MCF 10A (cell line): ENCODE measurements at regions not wholly inside any gene's neighbourhood (a gene's known extent, or its start where the extent isn't known, plus 50 kb on each side); places are given as distances from the start of the nearest gene placed in this dataset.

Experiments used
- BruUV-seq: library from RNA; stranded (reverse); fragments of 400-500 nt; replicated peaks from 2 replicates; lab custom pipeline; 2021; lab: Mats Ljungman, UMichigan
- CTCF ChIA-PET: fragments of 300-600 bp; sonication (Branson Sonifier 250); formaldehyde crosslinking; extraction: SDS; loops from one replicate; lab custom pipeline; 2021; ENCODE audit warnings: antibody characterized with exemption, inconsistent platforms; lab: Yijun Ruan, JAX
- POLR2A ChIA-PET: fragments of 300-600, 350-650 bp; sonication (Branson Sonifier 250); formaldehyde crosslinking; extraction: SDS; loops from one replicate; lab custom pipeline; 2020; ENCODE audit warnings: antibody characterized with exemption, inconsistent platforms; lab: Yijun Ruan, JAX
- DNase-seq: peaks from one replicate; pipeline ENCODE4 v3.0.0-alpha.2; 2018; ENCODE audit not compliant: unreplicated experiment
- H3K27ac Mint-ChIP-seq: one replicate; pipeline ENCODE4 v1.8.0; 2022; ENCODE audit warnings: mild to moderate bottlenecking, low read depth, mixed read lengths; ENCODE audit not compliant: unreplicated experiment
- H3K27me3 Mint-ChIP-seq: one replicate; pipeline ENCODE4 v1.8.0; 2022; ENCODE audit warnings: mixed read lengths; ENCODE audit not compliant: insufficient read depth, unreplicated experiment
- H3K36me3 Mint-ChIP-seq: one replicate; pipeline ENCODE4 v1.8.0; 2022; ENCODE audit warnings: mild to moderate bottlenecking, moderate library complexity, mixed read lengths; ENCODE audit not compliant: insufficient read depth, unreplicated experiment
- H3K4me1 Mint-ChIP-seq: one replicate; pipeline ENCODE4 v1.8.0; 2022; ENCODE audit warnings: mixed read lengths; ENCODE audit not compliant: insufficient read depth, unreplicated experiment
- H3K4me3 Mint-ChIP-seq: one replicate; pipeline ENCODE4 v1.8.0; 2022; ENCODE audit warnings: mild to moderate bottlenecking, moderate library complexity, mixed read lengths; ENCODE audit not compliant: unreplicated experiment
- H3K9me3 Mint-ChIP-seq: one replicate; pipeline ENCODE4 v1.8.0; 2022; ENCODE audit warnings: mixed read lengths; ENCODE audit not compliant: unreplicated experiment
- CTCF ChIP-seq: fragments of 200-600 bp; IDR thresholded peaks from one replicate; pipeline ENCODE4 v1.8.0; 2022; ENCODE audit warnings: antibody characterized with exemption, mild to moderate bottlenecking; ENCODE audit not compliant: unreplicated experiment
- intact Hi-C: fragments of 100-400 bp; cut with micrococcal nuclease; formaldehyde crosslinking; loops from 2 replicates; pipeline ENCODE4 v1.14.1; 2022

DNA sequence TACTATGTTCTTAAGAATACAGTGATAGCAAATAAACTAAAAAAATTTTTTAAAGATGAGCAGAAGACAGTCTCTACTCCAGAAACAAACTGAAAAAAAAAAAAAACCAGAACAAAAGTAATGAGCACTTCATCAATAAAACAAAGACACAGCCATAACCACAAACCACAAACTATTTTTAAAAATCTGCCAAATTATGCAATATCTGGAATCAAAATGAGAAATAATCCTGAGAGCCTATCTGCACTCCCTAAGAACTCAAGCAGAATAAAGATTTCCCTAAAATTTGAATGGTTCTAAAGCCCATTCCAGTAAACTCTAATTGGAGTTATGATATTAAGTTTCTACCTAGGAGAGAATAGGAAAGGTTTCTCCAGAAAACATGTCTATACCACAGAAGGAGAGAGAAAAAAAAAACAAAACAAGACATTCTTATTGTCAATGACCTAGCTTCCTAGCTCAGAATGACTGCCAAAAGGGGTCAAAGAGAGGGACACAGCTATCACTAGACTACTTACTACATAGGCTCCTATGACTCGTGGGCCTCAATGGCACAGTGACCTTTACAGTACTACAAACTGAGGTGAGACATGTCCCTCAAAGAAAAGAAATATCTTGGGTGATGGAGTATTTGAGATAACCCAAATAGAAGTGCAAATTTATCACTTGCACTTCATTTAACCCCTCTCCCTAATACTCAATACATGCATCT is 262.8 kb downstream of the ZEB2 start:
- H3K4me1 Mint-ChIP-seq: peaks cover 11% of the 10 kb centered on the region
- DNase-seq: peak; percentile 21
- BruUV-seq: no TSS peak
- POLR2A ChIA-PET: interaction anchor here (1.4 kb wide), 1 partner anchor 68 kb away, joined by 4 read pairs; no protein-coding TSS in a partner anchor
- no peaks in the 10 kb centered on the region for H3K27me3 Mint-ChIP-seq
- CTCF ChIA-PET: interaction anchor here (0.6 to 0.7 kb wide), 2 partner anchors 46 to 834 kb away, joined by 3 read pairs; no protein-coding TSS in a partner anchor
- H3K36me3 Mint-ChIP-seq: peaks cover 6% of the 10 kb centered on the region
- H3K4me3 Mint-ChIP-seq: no peak overlapping the region
- TF ChIP-seq CTCF: no peak
- no peak overlapping the region for H3K27ac Mint-ChIP-seq
- intact Hi-C loops: no loop called here
- H3K9me3 Mint-ChIP-seq: peaks cover 31% of the 10 kb centered on the region

DNA sequence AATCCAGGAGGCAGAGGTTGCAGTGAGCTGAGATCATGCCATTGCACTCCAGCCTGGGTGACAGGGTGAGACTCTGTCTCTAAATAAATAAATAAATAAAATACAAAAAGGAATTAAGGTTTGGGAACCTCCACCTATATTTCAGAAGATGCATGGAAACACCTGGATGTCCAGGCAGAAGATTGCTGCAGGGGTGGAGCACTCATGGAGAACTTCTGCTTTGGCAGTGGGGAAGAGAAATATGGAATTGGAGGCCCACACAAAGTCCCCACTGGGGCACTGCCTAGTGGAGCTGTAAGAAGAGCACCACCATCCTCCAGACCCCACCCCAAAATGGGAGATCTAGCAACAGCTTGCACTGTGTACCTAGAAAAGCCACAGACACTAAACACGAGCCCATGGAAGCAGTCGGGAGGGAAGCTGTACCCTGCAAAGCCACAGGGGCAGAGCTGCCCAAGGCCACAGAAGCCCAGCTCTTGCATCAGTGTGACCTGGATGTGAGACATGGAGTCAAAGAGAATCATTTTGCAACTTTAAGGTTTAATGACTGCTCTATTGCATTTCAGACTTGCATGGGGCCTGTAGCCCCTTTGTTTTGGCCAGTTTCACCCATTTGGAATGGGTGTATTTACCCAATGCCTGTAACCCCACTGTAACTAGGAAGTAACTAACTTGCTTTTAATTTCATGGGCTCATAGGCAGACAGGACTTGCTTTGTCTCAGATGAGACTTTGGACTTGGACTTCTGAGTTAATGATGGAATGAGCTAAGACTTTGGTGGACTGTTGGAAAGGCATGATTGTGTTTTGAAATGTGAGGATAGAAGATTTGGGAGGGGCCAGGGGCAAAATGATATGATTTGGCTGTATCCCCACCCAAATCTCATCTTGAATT is 265.3 kb downstream of the ZEB2 start:
- peaks cover 6% of the 10 kb centered on the region for H3K36me3 Mint-ChIP-seq
- H3K4me3 Mint-ChIP-seq: no peak overlapping the region
- BruUV-seq: no TSS peak
- H3K9me3 Mint-ChIP-seq: peaks cover 31% of the 10 kb centered on the region
- H3K27me3 Mint-ChIP-seq: no peaks in the 10 kb centered on the region
- CTCF ChIA-PET: no interaction called here
- TF ChIP-seq CTCF: no peak
- H3K27ac Mint-ChIP-seq: no peak overlapping the region
- intact Hi-C loops: no loop called here
- DNase-seq: no peak
- H3K4me1 Mint-ChIP-seq: peaks cover 11% of the 10 kb centered on the region
- POLR2A ChIA-PET: no interaction called here

DNA sequence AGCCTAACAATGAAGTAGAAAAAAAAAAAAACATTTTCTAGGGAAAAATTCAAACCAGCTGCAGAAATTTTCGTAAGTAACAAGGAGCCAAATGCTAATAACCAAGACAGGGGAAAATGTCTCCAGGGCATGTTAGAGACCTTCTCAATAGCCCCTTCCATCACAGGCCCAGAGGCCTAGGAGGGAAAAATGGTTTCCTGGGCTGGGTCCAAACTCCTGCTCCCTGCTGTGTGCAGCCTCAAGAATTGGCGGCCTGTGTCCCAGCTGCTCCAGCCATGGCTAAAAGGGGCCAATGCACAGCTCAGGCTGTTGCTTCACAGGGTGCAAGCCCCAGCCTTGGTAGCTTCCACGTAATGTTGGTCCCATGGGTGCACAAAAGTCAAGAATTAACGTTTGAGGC is 266.2 kb downstream of the ZEB2 start:
- CTCF ChIA-PET: interaction anchor here (0.6 kb wide), 1 partner anchor 120 kb away, joined by 5 read pairs; no protein-coding TSS in a partner anchor
- Mint-ChIP-seq H3K36me3 (peaks cover 6% of the 10 kb centered on the region), H3K4me1 (peaks cover 11% of the 10 kb centered on the region), H3K9me3 (peaks cover 29% of the 10 kb centered on the region), H3K27ac (no peak overlapping the region), H3K27me3 (no peaks in the 10 kb centered on the region), H3K4me3 (no peak overlapping the region)
- POLR2A ChIA-PET: no interaction called here
- DNase-seq: no peak
- no TSS peak for BruUV-seq
- no peak for TF ChIP-seq CTCF
- intact Hi-C loops: no loop called here

- BruUV-seq: no TSS peak
- CTCF ChIA-PET: no interaction called here
- Mint-ChIP-seq H3K4me1 (peaks cover 11% of the 10 kb centered on the region), H3K4me3 (no peak overlapping the region), H3K9me3 (peaks cover 18% of the 10 kb centered on the region), H3K36me3 (peaks cover 6% of the 10 kb centered on the region), H3K27ac (no peak overlapping the region), H3K27me3 (no peaks in the 10 kb centered on the region)
- no peak for DNase-seq
- no peak for TF ChIP-seq CTCF
- POLR2A ChIA-PET: interaction anchor here (0.6 kb wide), 1 partner anchor 1328 kb away, joined by 4 read pairs; no protein-coding TSS in a partner anchor
- intact Hi-C loops: no loop called here
Observed at GRCh38 chr2:144252694-144253093, 267.2 kb downstream of the ZEB2 start.
